Gastrocnemius medialis (tissue), 4 donors: ENCODE measurements at regions not wholly inside any gene's neighbourhood (a gene's known extent, or its start where the extent isn't known, plus 50 kb on each side); places are given as distances from the start of the nearest gene placed in this dataset.

Experiments
- POLR2A ChIP-seq, 2 donors: fragments of 450-650 bp; IDR thresholded peaks; one replicate each; pipeline ENCODE4 v1.6.1; 2017; ENCODE audit warnings: antibody characterized with exemption in 2 of 2, mild to moderate bottlenecking in 2 of 2, moderate library complexity in 2 of 2
- TF ChIP-seq, protein P1 (sequence below), 5 experiments: fragments of 450-650 bp in 3 of 5; fragments of 200-600 bp in 2 of 5; sonication (generic) in 2 of 5; IDR thresholded peaks in 4 of 5; conservative IDR thresholded peaks in 1 of 5; 1 replicate in 4 of 5; 2 replicates in 1 of 5; pipeline ENCODE4 v1.5.1; 2016 to 2019; ENCODE audit warnings: antibody characterized with exemption in 5 of 5, mild to moderate bottlenecking in 3 of 5, moderate library complexity in 3 of 5

DNA sequence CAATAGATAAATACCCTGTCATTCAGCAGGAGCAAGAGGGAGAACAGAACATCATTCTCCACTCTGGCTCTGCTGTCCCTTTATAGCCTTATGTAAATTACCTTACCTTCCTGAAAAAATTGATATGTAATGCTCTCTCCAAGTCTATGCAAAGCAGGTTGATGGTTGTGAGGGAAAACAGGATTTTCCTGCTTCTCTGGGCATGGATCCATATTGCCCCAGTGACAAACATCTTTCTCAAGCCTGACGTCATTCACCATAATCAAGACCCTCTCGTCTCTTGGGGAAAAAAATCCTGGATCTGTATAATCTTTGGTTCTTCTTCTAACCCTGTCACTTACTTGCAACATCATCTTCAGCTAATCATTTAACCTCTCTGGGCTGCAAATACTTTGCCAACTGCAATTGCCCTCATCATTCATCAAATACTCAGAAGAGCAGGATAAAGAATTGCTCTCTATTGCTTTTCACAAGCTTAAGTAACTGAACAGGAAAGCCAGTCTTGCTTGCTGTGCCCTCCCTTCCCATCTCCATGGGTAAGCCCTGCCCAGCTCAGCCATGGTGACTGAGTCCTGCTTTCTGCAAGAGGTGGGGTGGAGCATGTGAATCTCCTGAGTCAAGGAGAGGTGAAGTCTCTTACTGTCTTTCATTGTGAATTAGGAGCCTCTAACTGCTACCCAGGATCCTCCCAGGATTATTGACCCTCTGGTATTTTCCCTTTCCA, 123.7 kb upstream of the KLF7 start:
- TF ChIP-seq, protein P1, sequence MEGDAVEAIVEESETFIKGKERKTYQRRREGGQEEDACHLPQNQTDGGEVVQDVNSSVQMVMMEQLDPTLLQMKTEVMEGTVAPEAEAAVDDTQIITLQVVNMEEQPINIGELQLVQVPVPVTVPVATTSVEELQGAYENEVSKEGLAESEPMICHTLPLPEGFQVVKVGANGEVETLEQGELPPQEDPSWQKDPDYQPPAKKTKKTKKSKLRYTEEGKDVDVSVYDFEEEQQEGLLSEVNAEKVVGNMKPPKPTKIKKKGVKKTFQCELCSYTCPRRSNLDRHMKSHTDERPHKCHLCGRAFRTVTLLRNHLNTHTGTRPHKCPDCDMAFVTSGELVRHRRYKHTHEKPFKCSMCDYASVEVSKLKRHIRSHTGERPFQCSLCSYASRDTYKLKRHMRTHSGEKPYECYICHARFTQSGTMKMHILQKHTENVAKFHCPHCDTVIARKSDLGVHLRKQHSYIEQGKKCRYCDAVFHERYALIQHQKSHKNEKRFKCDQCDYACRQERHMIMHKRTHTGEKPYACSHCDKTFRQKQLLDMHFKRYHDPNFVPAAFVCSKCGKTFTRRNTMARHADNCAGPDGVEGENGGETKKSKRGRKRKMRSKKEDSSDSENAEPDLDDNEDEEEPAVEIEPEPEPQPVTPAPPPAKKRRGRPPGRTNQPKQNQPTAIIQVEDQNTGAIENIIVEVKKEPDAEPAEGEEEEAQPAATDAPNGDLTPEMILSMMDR (IDR thresholded peaks at IDR 0.05 in 4 of 5, conservative IDR thresholded peaks at IDR 0.05 in 1 of 5): no peak
- no peak for TF ChIP-seq POLR2A (IDR thresholded peaks at IDR 0.05)
